ENCODE measurements at regions not wholly inside any gene's neighbourhood (a gene's known extent, or its start where the extent isn't known, plus 50 kb on each side); places are given as distances from the start of the nearest gene placed in this dataset.

DNA sequence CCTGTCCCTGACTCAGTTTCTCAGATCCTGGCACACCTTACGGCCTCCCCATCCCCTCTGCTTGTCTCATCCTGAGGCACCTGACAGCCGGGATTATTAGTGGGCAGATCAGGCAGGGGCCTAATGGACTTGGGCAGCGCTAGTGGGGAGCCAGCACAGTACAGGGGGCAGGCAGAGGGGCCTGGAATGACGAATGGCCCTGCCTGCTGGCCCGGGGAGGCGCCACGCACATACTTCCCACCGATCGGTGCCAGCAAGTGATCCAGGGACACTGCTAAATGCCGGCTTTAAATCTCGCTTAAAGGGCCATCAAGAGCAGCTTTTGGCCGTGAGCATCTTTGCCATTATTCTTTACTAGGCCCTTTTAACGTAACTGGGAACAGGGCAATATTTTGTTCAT is 188.4 kb downstream of the DHX35 start:
- H3K4me3 ChIP-seq (ENCODE audit: low read depth, low read length) = no peak overlapping the region
- DNase-seq (ENCODE audit: low read depth) = no peak
- TF ChIP-seq, protein P1, sequence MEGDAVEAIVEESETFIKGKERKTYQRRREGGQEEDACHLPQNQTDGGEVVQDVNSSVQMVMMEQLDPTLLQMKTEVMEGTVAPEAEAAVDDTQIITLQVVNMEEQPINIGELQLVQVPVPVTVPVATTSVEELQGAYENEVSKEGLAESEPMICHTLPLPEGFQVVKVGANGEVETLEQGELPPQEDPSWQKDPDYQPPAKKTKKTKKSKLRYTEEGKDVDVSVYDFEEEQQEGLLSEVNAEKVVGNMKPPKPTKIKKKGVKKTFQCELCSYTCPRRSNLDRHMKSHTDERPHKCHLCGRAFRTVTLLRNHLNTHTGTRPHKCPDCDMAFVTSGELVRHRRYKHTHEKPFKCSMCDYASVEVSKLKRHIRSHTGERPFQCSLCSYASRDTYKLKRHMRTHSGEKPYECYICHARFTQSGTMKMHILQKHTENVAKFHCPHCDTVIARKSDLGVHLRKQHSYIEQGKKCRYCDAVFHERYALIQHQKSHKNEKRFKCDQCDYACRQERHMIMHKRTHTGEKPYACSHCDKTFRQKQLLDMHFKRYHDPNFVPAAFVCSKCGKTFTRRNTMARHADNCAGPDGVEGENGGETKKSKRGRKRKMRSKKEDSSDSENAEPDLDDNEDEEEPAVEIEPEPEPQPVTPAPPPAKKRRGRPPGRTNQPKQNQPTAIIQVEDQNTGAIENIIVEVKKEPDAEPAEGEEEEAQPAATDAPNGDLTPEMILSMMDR (IDR thresholded peaks at IDR 0.05; ENCODE audit: control insufficient read depth, extremely low read depth, insufficient read depth) = no peak

DNA sequence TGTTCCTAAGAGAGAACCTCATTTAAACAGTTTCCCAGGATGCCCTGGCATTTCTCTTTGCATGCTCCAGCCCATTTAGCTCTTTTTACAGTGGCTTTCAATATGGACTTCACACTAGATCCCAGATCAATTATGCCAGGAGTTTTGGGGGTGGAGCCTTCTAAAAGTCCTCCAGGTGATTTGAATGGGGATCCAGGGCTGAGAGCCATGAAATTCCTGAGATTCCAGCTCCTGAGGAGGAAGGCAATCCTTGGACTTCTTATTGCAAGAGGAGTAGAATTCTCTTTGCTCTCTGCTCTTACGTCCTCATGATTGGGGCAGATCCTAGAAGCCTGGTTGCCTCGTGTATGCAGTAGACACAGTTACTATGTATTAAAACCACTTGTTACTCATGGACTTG is 184.2 kb downstream of the DHX35 start:
- no peak overlapping the region for H3K4me3 ChIP-seq (ENCODE audit: low read depth, low read length)
- DNase-seq (ENCODE audit: low read depth) = no peak
- TF ChIP-seq, protein P1 (IDR thresholded peaks at IDR 0.05; ENCODE audit: control insufficient read depth, extremely low read depth, insufficient read depth) = no peak

DNA sequence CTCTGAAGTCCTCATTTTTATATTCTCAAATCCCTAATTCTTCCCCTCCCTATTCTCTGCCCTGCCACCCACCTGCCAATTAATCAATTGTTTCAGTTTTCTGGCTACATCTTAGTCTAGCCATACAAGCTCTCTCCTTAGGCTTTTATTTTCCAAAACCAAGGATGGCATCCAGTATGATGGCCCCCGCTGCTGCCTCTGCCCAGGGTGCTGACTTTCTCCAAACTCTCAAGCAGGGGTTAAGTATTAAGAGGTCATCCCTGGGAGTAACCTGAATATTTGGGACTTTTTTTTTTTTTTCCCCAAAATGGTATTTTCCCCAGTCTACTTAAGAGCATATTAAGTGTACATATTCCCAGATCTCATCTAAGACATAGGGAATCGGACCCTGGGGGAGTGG is 183.8 kb downstream of the DHX35 start:
- no peak overlapping the region for H3K4me3 ChIP-seq (ENCODE audit: low read depth, low read length)
- DNase-seq (ENCODE audit: low read depth) = no peak
- TF ChIP-seq, protein P1 (IDR thresholded peaks at IDR 0.05; ENCODE audit: control insufficient read depth, extremely low read depth, insufficient read depth) = no peak

DNA sequence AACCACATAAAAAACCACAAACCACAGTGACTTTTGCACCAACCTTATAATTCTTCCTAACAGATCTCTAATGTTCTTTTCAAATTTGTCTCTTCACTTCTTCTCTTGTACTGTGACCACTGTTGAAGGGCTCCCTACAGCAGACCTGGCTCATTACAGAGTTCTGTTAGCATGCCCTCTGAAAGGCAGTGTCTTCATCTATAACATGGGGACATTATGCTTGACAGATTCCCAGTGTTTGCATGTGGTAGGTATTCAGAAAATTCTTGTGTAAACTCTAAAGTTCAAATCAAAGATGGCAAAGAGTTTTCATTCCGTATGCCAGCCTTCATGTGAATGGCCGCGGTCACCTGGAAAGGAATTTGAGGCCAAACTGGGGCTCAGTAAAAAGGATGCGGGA is 182.6 kb downstream of the DHX35 start:
- H3K4me3 ChIP-seq (ENCODE audit: low read depth, low read length) = no peak overlapping the region
- TF ChIP-seq, protein P1 (IDR thresholded peaks at IDR 0.05; ENCODE audit: control insufficient read depth, extremely low read depth, insufficient read depth) = no peak
- DNase-seq (ENCODE audit: low read depth) = no peak

DNA sequence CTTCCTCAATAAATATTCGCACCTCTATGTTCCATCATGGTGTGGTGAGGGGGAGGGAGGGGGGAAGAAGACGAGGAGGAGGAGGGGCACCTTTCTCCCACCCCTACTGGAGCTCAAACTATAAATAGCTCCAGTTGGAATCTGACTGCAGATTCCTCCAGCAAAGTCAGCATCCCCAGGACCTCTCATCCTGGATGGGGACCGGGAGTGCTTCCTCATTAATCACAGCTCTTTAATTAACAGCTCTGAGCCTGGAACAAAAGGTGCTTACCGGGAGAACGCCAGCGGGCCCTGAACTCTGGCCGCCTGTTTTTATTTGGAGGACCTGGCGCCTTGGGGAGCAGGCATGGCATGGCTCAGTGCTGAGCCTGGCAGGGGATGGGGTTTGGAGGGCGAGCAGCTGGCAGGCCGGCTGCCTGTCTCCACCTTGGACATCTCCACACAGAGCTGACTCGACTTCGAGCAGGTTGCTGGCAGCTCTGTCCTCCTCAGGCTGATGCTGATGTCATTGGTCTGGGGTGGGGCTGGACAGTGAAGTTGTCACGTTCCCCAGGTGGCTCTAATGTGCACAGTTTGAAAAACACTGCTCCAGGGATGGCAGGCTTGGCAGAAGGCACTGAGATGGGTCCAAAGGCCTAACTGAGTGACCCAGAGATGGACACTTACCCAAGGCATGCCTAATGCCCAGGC is 180.4 kb downstream of the DHX35 start:
- TF ChIP-seq, protein P1 (IDR thresholded peaks at IDR 0.05; ENCODE audit: control insufficient read depth, extremely low read depth, insufficient read depth) = no peak
- DNase-seq (ENCODE audit: low read depth) = no peak
- no peak overlapping the region for H3K4me3 ChIP-seq (ENCODE audit: low read depth, low read length)

DNA sequence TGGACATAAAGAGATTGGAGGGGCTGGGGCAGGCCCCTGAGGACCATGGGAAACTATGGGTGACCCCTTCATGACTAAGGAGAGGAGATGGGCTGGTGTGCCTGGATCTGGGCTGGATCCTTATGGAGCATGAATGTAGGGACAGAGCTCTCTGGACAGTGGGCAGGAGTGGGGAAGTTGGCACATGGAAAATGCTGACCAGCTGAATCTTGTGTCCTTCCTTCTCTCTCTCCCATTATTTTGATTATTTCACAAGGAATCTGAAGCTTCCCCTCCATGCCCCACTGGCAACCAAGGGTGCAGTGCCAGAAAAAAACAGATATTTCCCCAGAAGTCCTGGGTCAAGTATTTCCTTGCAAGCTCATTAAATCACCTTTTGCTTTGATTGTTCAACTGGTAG is 175.2 kb downstream of the DHX35 start:
- H3K4me3 ChIP-seq (ENCODE audit: low read depth, low read length) = no peak overlapping the region
- TF ChIP-seq, protein P1 (IDR thresholded peaks at IDR 0.05; ENCODE audit: control insufficient read depth, extremely low read depth, insufficient read depth) = no peak
- no peak for DNase-seq (ENCODE audit: low read depth)

DNA sequence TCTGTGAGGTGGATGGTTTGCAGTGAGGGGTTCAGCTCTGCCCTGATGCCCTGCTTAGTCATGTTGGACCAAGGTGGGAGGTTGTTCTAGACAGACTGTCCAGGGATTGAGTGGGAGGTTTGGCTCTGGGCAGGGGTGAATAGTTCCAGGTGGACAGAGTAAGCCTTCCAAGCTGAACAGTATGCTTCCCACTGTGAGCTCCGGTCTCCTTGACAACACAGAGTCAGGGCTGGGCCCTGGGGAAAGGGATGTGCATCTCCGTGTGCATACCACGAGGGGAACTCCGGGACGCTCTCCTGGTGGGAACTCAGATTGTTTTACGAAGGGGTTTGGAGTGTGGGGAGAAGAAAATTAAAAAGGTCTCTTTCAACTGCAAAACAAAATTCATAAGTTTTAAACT is 174.7 kb downstream of the DHX35 start:
- no peak for DNase-seq (ENCODE audit: low read depth)
- H3K4me3 ChIP-seq (ENCODE audit: low read depth, low read length) = no peak overlapping the region
- TF ChIP-seq, protein P1 (IDR thresholded peaks at IDR 0.05; ENCODE audit: control insufficient read depth, extremely low read depth, insufficient read depth) = no peak
